Inferior parietal cortex (tissue), 1 donor: ENCODE measurements at regions not wholly inside any gene's neighbourhood (a gene's known extent, or its start where the extent isn't known, plus 50 kb on each side); places are given as distances from the start of the nearest gene placed in this dataset.

Experiments
- DNase-seq: peaks from one replicate; pipeline ENCODE4 v3.0.0-alpha.2; 2016; ENCODE audit errors: extremely low spot score

GRCh38 chr11:45473341-45473895 lies 187.3 kb upstream of the SYT13 start:
- no peak for DNase-seq

- no peak for DNase-seq
Measured at GRCh38 chr11:45472716-45473317, 186.7 kb upstream of the SYT13 start.

GRCh38 chr11:45471266-45471665 lies 185.1 kb upstream of the SYT13 start:
- no peak for DNase-seq

- no peak for DNase-seq
Measured at GRCh38 chr11:45470794-45471167, 184.6 kb upstream of the SYT13 start.

GRCh38 chr11:45470151-45470793 lies 184.1 kb upstream of the SYT13 start:
- no peak for DNase-seq

GRCh38 chr11:45468267-45468856 lies 182.2 kb upstream of the SYT13 start:
- DNase-seq: no peak

- DNase-seq: no peak
Measured at GRCh38 chr11:45463541-45463940, 177.4 kb upstream of the SYT13 start.

GRCh38 chr11:45461514-45461913 lies 175.4 kb upstream of the SYT13 start:
- no peak for DNase-seq

- no peak for DNase-seq
Measured at GRCh38 chr11:45459491-45459890, 173.3 kb upstream of the SYT13 start.

- no peak for DNase-seq
Measured at GRCh38 chr11:45458269-45458668, 172.1 kb upstream of the SYT13 start.

- no peak for DNase-seq
Measured at GRCh38 chr11:45457649-45458048, 171.5 kb upstream of the SYT13 start.

- DNase-seq: no peak
Measured at GRCh38 chr11:45456686-45457085, 170.5 kb upstream of the SYT13 start.

- DNase-seq: peak; percentile 29
Measured at GRCh38 chr11:45455536-45455935, 169.4 kb upstream of the SYT13 start.

GRCh38 chr11:45454917-45455401 lies 168.8 kb upstream of the SYT13 start:
- DNase-seq: no peak

- no peak for DNase-seq
Measured at GRCh38 chr11:45453721-45454120, 167.6 kb upstream of the SYT13 start.

- no peak for DNase-seq
Measured at GRCh38 chr11:45451766-45452440, 165.8 kb upstream of the SYT13 start.

- DNase-seq: no peak
Measured at GRCh38 chr11:45450189-45450588, 164.0 kb upstream of the SYT13 start.

GRCh38 chr11:45449036-45449601 lies 163.0 kb upstream of the SYT13 start:
- DNase-seq: peak; percentile 35

GRCh38 chr11:45448561-45448960 lies 162.4 kb upstream of the SYT13 start:
- DNase-seq: no peak

- no peak for DNase-seq
Measured at GRCh38 chr11:45446998-45447397, 160.9 kb upstream of the SYT13 start.

GRCh38 chr11:45446434-45446833 lies 160.3 kb upstream of the SYT13 start:
- DNase-seq: no peak

- no peak for DNase-seq
Measured at GRCh38 chr11:45444796-45445195, 158.7 kb upstream of the SYT13 start.
